Activated CD4-positive, alpha-beta T cell treated with anti-CD3 and anti-CD28 coated beads, Interleukin-10, Interleukin-2, amounts not matched to agents 100 ng/mL and 50 ng/mL, durations not matched to agents 16 hours and 8 hours (primary cell): ENCODE measurements at regions not wholly inside any gene's neighbourhood (a gene's known extent, or its start where the extent isn't known, plus 50 kb on each side); places are given as distances from the start of the nearest gene placed in this dataset.
"Not testable (repeated sequence)": the region's sequence is repeated elsewhere in the genome, so short reads cannot be mapped to it uniquely, and the experiment has no call there.

Experiments
- DNase-seq: peaks from one replicate; pipeline ENCODE4 v3.0.0-alpha.2; 2020

DNA sequence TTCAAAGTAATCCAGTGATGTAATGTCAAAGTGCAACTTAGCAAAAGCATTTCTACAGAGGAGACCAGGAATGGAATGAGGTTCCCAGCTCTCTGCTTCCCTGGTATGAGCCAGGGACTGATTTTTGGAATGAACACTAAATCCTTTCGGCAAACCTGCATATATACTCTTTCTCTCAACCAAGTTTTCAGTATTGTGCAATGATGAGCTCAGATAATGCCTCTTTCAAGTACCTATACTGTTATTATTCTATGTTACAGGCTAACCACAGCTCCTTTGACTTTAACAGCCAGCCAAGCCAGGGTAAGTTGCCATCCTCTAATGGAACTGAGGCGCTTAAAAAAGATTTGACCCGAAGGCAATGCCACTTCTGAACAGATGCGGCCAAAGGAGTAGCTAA is 104.9 kb upstream of the FSCB start:
- no peak for DNase-seq

DNA sequence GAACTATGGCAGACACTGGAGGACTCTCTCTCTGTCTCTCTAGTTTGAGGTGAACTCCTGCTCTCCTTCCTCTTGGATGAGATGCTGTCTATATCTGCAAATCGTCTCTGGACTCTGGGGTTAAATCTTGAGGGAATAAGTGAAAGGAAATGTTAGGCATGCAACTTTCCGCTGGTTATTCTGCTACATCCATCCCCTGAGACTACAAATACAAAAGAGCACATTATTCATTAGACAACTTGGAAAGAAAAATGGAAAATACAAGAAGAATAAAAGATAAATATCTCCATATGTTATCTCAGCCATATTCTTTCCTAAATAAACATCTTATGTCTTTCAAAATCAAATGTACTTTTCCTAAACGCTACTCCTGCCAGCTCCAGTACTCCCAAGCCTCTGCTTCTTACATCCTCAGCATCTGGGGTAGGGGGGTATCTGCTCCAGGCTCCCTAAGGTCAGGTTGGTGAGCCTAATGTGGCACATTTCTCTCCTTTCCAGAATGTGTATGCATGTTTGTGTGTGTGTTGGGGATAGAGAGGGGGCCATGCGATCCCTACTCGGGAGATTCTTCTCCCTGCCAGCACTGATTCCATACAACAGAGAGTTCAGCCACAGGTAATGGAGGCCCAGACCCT is 102.9 kb upstream of the FSCB start:
- DNase-seq: no peak

DNA sequence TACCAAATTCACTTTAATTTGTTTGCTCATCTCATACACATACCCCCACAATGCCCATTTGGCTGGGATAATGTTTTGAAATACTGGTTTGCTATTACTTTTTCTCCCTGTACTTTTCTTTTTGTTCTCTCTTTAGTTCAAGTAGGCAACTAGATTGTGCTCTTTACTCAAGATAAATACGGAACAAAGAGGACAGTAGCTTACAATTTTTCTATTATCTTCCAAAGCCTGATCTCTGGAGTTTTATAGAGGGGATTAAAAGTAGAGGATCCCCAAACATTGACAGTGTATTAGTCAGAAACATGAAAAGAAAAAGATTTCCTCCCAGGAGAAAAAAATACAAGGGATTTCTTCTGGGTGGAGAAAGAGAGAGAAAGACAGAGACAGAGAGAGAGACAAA is 102.1 kb upstream of the FSCB start:
- DNase-seq: no peak

DNA sequence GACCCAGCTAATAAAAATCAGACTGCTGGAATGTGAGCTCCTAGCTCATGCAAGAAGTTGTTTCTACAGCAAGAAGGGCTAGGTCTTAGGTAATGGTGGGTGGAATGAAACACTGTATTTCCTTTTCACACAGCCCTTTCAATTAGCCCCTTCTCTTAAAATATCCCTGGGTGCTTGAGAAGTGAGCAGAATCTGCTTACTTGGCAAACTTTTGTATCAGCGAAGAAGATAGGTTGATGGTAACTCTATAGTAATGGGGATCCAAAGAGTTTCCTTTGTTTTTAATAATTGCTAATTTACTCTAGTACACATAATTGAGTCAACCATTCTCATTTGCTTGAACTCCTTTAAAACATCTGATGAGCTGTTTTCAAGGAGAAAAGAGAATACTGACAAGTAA is 100.6 kb upstream of the FSCB start:
- DNase-seq: no peak

DNA sequence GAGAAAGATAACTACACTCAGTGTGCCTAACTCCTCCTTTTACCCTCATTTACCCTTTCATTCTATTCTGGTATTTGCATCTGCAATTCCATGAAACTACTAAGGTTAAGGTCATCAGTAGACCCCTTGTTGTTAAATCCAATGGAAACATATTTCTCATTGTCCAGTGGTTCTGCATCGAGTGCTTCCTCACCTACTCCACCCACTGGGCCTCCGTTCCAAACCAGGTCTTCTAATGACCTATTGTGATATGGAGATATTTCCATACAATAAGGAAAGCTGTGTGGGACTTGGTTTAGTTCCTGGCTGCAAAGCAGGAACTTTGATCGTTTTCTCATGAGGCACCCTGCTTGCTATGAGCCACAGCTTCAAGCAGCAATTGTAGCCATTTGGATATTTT is 99.5 kb upstream of the FSCB start:
- DNase-seq: no peak

DNA sequence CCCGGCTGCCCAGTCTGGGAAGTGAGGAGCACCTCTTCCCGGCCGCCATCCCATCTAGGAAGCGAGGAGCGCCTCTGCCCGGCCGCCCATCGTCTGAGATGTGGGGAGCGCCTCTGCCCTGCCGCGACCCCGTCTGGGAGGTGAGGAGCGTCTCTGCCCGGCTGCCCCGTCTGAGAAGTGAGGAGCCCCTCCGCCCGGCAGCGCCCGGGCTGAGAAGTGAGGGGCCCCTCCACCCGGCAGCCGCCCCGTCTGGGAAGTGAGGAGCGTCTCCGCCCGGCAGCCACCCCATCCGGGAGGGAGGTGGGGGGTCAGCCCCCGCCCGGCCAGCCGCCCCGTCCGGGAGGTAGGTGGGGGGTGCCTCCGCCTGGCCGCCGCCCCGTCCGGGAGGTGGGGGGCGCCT is 94.2 kb upstream of the FSCB start:
- not testable (repeated sequence) for DNase-seq

DNA sequence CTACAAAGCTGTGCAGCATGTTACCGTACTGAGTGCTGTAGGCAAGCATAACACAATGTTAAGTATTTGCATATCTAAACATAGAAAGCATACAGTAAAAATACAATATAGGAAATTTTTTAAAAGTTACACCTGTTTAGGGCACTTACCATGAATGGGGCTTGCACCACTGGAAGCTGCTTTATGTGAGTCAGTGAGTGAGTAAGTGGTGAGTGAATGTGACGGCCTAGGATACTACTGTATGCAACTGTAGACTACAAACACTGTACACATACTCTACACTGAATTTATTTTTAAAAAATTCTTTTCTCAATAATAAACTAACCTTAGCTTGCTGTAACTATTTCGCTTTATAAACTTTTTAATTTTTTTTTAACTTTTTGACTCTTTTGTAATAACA is 82.1 kb upstream of the FSCB start:
- DNase-seq: no peak

DNA sequence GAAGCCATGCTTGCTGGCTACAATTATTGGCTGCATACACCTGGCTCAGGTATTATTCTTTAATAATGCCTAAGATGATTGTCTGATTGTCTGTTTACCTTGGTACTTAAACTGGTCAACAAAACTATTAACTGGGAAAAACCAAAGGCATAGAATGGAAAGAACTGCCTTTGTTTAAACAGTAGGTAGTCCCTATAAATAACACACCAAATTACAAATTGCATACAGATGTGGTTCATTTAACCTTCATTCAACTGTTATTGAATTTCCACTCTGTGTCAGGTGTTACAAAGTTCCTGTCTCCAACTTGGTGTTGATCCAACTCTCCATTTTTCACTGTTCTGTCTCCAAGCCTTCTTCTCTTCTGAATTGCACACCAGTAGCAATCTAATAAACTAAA is 79.8 kb upstream of the FSCB start:
- DNase-seq: no peak

DNA sequence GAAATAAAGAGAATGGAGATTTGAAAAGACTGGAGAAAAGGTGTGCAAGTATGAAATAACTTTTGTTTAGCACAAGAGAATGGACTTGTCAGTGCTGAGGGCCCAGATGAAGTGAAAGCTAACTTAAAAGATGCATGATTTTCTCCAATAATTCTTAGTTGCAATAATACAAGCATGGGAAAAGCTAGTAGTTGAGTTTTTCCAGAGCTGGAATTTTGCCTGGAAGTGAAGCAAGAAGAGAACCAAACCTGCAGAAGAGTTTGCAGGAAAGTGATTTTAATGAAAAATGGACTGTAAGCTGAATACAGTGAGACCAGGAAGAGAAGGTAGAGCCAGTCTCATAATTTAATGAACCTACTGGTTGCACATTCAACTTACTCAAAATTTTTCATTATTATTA is 69.3 kb upstream of the FSCB start:
- DNase-seq: no peak

DNA sequence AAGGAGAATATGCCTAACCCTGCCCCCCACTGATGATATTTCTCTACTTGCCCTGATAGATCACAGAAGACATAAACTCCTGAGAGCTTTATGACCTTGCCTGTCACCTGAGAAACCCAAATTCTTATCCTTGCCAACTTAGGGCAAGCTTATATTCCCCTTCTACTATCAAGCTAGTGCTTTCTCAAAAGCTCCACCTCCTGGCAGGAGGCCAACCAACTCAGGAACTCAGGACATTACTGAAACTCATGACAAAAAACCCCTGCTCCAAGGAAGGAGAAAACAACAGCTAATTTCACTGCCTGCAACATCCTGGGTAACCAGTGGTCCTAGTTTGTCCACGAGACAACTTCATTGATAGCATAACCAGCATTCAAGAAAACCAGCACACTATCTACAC is 60.9 kb upstream of the FSCB start:
- no peak for DNase-seq

DNA sequence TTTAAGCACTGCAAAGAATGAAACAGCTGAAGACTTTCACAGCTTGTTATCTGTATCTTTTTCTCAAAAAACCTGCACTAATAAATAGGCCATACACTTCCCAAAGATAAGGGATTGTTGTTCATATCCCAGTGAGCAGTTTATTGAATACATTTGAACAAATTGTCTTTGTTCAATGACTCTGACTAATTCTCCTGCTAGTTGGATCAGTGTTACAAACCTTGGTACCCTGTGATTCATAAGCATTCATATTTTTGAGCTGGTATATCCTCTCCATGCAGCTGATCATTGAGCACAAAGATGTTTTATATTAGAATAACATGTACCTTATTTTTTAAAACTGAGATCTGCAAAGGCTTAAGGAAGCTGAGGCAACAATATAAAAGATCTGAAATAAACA is 58.9 kb upstream of the FSCB start:
- no peak for DNase-seq

DNA sequence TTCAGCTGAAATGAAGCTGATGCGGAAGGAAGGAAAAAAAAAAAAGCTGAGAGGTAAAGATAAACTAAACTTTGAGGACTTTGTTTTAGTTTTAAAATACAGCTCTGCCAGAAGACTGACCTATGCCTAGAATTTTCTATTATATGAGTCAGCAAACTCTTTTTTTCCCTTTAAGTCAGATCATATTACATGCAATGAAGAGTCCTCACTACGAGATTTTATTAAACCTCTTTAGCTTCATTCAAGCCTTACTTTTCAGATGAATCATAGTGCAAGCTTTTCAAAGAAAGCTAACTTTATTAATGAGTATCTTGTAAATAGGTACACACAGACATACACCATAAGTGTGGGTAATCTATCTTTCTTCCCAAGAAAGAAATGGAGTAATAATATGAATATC is 57.8 kb upstream of the FSCB start:
- DNase-seq: no peak
